Adrenal gland (tissue), 9 donors: ENCODE measurements at regions not wholly inside any gene's neighbourhood (a gene's known extent, or its start where the extent isn't known, plus 50 kb on each side); places are given as distances from the start of the nearest gene placed in this dataset.
A peak's percentile ranks its signal among the peaks of the same experiment; 100 is the strongest.

Experiments used
- DNase-seq, 7 donors: peaks; one replicate each; pipeline ENCODE4 v3.0.0-alpha.2; 2019 to 2020
- H3K27ac ChIP-seq, 5 donors: fragments of 200-600 bp; sonication (generic) in 4 of 5; 1 replicate in 3 of 5; 2 replicates in 2 of 5; pipeline versions ENCODE4 v1.5.1 to v1.8.0; 2016 to 2020; ENCODE audit warnings: mild to moderate bottlenecking in 1 of 5
- H3K27me3 ChIP-seq: fragments of 200-600 bp; 2 replicates; pipeline ENCODE4 v1.8.0; 2021
- H3K36me3 ChIP-seq, 2 donors: fragments of 200-600 bp; replicated peaks in 1 of 2; 1 replicate in 1 of 2; 2 replicates in 1 of 2; pipeline versions ENCODE4 v1.5.1 to v1.8.0; 2018 to 2022
- H3K4me1 ChIP-seq, 2 donors: fragments of 200-600 bp; replicated peaks in 1 of 2; 1 replicate in 1 of 2; 2 replicates in 1 of 2; pipeline versions ENCODE4 v1.5.1 to v1.8.0; 2018 to 2021
- H3K4me3 ChIP-seq, 4 donors: fragments of 200-600 bp; sonication (generic) in 3 of 4; one replicate each; pipeline ENCODE4 v1.5.1; 2016 to 2018
- H3K9me3 ChIP-seq, 3 donors: fragments of 200-600 bp; sonication (generic) in 1 of 3; replicated peaks in 1 of 3; 1 replicate in 2 of 3; 2 replicates in 1 of 3; pipeline versions ENCODE4 v1.5.1 to v1.8.0; 2016 to 2021
- POLR2A ChIP-seq, 2 donors: fragments of 450-650 bp; IDR thresholded peaks; one replicate each; pipeline ENCODE4 v1.6.1; 2017; ENCODE audit warnings: antibody characterized with exemption in 2 of 2, mild to moderate bottlenecking in 2 of 2, moderate library complexity in 1 of 2
- WGBS, 4 donors: extraction: QIAGEN DNeasy Blood & Tissue Kit in 2 of 4; methylation state at CpG; one replicate each; pipeline versions ENCODE4 v1.1.5 to v1.1.7; 2013 to 2017; 5-methylcytosine and 5-hydroxymethylcytosine counted together
- intact Hi-C, 2 donors: fragments of 100-400 bp; cut with DNase I; formaldehyde crosslinking; loops; one replicate each; pipeline versions ENCODE4 v1.14.1 to v1.15.0; 2022 to 2023
- TF ChIP-seq, protein P1 (sequence below), 6 experiments: fragments of 450-650 bp in 4 of 6; fragments of 200-600 bp in 2 of 6; sonication (generic) in 1 of 6; IDR thresholded peaks; 1 replicate in 5 of 6; 2 replicates in 1 of 6; pipeline versions ENCODE4 v1.5.1 to v1.8.0; 2016 to 2021; ENCODE audit warnings: antibody characterized with exemption in 6 of 6, mild to moderate bottlenecking in 2 of 6, moderate library complexity in 1 of 6
- donor health status: healthy with polysubstance abuse.
- donor health status: Bipolar disorder and iron deficiency.
- donor health status: DM: yes; HTN: yes; CAD: no.
- donor health status: DM: no; HTN: no; CAD: no.
- donor health status: DM: no; HTN: no; CAD: no.

GRCh38 chr2:190791347-190791975 is 89.2 kb upstream of the GLS start:
- Histone ChIP-seq H3K4me1 (peaks cover 0 to 18% of the 10 kb centered on the region in 2 donors), H3K9me3 (no peaks in the 10 kb centered on the region), H3K27me3 (no peaks in the 10 kb centered on the region), H3K36me3 (no peaks in the 10 kb centered on the region), H3K4me3 (no peak overlapping the region), H3K27ac (no peak overlapping the region)
- peak in 6 of 7 donors; percentile 20 to 59 (median 30) for DNase-seq
- 60 to 64% (median 62%) methylated on average over 7 of the region's 7 CpGs for WGBS, 4 donors
- intact Hi-C loops, result no loop called here
- no peak for TF ChIP-seq POLR2A (IDR thresholded peaks at IDR 0.05)
- TF ChIP-seq, protein P1, sequence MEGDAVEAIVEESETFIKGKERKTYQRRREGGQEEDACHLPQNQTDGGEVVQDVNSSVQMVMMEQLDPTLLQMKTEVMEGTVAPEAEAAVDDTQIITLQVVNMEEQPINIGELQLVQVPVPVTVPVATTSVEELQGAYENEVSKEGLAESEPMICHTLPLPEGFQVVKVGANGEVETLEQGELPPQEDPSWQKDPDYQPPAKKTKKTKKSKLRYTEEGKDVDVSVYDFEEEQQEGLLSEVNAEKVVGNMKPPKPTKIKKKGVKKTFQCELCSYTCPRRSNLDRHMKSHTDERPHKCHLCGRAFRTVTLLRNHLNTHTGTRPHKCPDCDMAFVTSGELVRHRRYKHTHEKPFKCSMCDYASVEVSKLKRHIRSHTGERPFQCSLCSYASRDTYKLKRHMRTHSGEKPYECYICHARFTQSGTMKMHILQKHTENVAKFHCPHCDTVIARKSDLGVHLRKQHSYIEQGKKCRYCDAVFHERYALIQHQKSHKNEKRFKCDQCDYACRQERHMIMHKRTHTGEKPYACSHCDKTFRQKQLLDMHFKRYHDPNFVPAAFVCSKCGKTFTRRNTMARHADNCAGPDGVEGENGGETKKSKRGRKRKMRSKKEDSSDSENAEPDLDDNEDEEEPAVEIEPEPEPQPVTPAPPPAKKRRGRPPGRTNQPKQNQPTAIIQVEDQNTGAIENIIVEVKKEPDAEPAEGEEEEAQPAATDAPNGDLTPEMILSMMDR (IDR thresholded peaks at IDR 0.05), result no peak

DNA sequence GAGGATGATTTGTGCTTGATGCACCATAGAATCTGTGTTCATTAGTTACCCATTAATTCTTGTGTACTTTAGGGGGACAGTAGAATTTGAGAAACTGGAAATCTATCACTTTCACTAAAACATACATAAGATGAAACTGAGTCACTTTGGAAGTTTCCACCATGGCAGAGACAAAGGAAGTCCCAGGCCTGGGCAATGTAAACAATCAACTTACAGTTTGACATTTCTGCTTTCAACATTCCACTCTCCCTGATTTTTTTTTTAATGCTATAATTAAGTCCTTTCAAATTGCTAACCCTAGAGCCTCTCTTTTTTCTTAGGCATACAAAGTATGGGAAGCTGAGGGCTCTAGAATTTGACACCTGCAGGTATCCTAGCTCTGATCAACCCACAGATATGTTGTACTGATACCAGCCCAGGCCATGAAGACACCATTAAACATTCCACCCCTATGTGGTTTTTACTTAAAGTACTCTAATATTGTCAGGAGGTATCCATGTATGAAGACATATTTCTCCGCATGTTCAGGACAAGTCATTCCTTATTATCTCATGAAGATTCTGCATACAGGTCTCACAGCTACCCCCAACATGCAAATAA is 88.5 kb upstream of the GLS start:
- H3K4me3 ChIP-seq, result no peak overlapping the region
- peaks cover 0 to 12% of the 10 kb centered on the region in 2 donors for H3K4me1 ChIP-seq
- no peaks in the 10 kb centered on the region for H3K9me3 ChIP-seq
- no peak overlapping the region for H3K27ac ChIP-seq
- WGBS, 4 donors, result 58 to 100% (median 85%) methylated on average over 1 of the region's 1 CpG
- H3K27me3 ChIP-seq, result no peaks in the 10 kb centered on the region
- intact Hi-C loops, result no loop called here
- no peak for DNase-seq
- TF ChIP-seq POLR2A (IDR thresholded peaks at IDR 0.05), result no peak
- TF ChIP-seq, protein P1 (IDR thresholded peaks at IDR 0.05), result no peak
- no peaks in the 10 kb centered on the region for H3K36me3 ChIP-seq

GRCh38 chr2:190792956-190793888 is 87.4 kb upstream of the GLS start:
- Histone ChIP-seq H3K27me3 (no peaks in the 10 kb centered on the region), H3K36me3 (no peaks in the 10 kb centered on the region), H3K9me3 (no peaks in the 10 kb centered on the region), H3K4me1 (peaks cover 0 to 11% of the 10 kb centered on the region in 2 donors), H3K4me3 (no peak overlapping the region), H3K27ac (no peak overlapping the region)
- intact Hi-C loops, result no loop called here
- DNase-seq, result no peak
- TF ChIP-seq POLR2A (IDR thresholded peaks at IDR 0.05), result no peak
- TF ChIP-seq, protein P1 (IDR thresholded peaks at IDR 0.05), result no peak
- WGBS, 4 donors, result 87 to 94% (median 90%) methylated on average over 9 of the region's 9 CpGs

- WGBS, 4 donors, result 76 to 94% (median 84%) methylated on average over 6 of the region's 6 CpGs
- H3K4me1 ChIP-seq, result peaks cover 0 to 11% of the 10 kb centered on the region in 2 donors
- intact Hi-C loops, result no loop called here
- no peak for TF ChIP-seq POLR2A (IDR thresholded peaks at IDR 0.05)
- TF ChIP-seq, protein P1 (IDR thresholded peaks at IDR 0.05), result no peak
- no peak overlapping the region for H3K4me3 ChIP-seq
- no peaks in the 10 kb centered on the region for H3K36me3 ChIP-seq
- H3K9me3 ChIP-seq, result no peaks in the 10 kb centered on the region
- no peak for DNase-seq
- no peaks in the 10 kb centered on the region for H3K27me3 ChIP-seq
- no peak overlapping the region for H3K27ac ChIP-seq
Observed at GRCh38 chr2:190794377-190794776, 86.2 kb upstream of the GLS start.
